ENCODE measurements at regions not wholly inside any gene's neighbourhood (a gene's known extent, or its start where the extent isn't known, plus 50 kb on each side); places are given as distances from the start of the nearest gene placed in this dataset.

- no peak overlapping the region for H3K27ac ChIP-seq (ENCODE audit: low read depth in 1 of 2, low read length in 1 of 2)
Observed at GRCh38 chr15:31453558-31454318, 127.1 kb downstream of the KLF13 start.

DNA sequence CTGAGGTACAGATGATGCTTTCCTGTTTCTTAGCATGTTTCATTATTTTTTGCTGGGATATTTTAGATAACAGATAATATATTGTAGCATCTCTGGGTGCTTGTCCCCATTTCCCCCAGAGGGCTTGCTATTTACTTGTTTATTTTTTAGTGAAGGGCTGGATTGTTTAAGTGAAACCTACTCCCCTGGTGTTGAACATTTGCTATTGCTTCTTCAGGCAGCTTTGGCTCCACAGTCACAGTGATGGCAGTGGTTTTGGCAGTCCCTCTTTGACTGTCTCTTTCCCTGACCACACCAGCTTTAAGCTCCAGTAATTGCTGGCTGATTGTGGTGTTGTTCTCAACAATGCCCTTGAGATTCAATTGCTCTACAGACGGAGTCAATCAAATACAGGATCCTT, 128.9 kb downstream of the KLF13 start:
- DNase-seq (no peak), ATAC-seq (ENCODE audit: insufficient read depth, low FRiP score) (no peak)
- no peaks in the 10 kb centered on the region for H3K4me1 ChIP-seq (ENCODE audit: control insufficient read depth in 5 of 5, insufficient read depth in 5 of 5, low read length in 5 of 5)
- H3K4me3 ChIP-seq, result no peak overlapping the region
- WGBS, 2 donors, result 74 to 97% methylated on average over 1 of the region's 1 CpG
- no peak overlapping the region for H3K27ac ChIP-seq (ENCODE audit: low read depth in 1 of 2, low read length in 1 of 2)
- peaks cover 0 to 6% (median 0%) of the 10 kb centered on the region in 4 donors for H3K9me3 ChIP-seq (ENCODE audit: control insufficient read depth in 4 of 4, insufficient read depth in 3 of 4, low read length in 3 of 4)
- no peak overlapping the region for H3K9ac ChIP-seq (ENCODE audit: insufficient read depth in 1 of 2, low read length in 2 of 2)
- H3K27me3 ChIP-seq (ENCODE audit: control insufficient read depth in 3 of 3, insufficient read depth in 3 of 3, low read length in 2 of 3), result peaks cover 0 to 4% (median 0%) of the 10 kb centered on the region in 3 donors
- no peaks in the 10 kb centered on the region for H3K36me3 ChIP-seq (ENCODE audit: control insufficient read depth in 4 of 4, insufficient read depth in 4 of 4, low read length in 4 of 4)
- TF ChIP-seq, protein P1, sequence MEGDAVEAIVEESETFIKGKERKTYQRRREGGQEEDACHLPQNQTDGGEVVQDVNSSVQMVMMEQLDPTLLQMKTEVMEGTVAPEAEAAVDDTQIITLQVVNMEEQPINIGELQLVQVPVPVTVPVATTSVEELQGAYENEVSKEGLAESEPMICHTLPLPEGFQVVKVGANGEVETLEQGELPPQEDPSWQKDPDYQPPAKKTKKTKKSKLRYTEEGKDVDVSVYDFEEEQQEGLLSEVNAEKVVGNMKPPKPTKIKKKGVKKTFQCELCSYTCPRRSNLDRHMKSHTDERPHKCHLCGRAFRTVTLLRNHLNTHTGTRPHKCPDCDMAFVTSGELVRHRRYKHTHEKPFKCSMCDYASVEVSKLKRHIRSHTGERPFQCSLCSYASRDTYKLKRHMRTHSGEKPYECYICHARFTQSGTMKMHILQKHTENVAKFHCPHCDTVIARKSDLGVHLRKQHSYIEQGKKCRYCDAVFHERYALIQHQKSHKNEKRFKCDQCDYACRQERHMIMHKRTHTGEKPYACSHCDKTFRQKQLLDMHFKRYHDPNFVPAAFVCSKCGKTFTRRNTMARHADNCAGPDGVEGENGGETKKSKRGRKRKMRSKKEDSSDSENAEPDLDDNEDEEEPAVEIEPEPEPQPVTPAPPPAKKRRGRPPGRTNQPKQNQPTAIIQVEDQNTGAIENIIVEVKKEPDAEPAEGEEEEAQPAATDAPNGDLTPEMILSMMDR (IDR thresholded peaks at IDR 0.05; ENCODE audit: control extremely low read depth, extremely low read depth), result no peak

More at GRCh38 chr15:31453558-31454318, 127.1 kb downstream of the KLF13 start:
- H3K27me3 ChIP-seq (ENCODE audit: control insufficient read depth in 3 of 3, insufficient read depth in 3 of 3, low read length in 2 of 3), result peaks cover 0 to 4% (median 0%) of the 10 kb centered on the region in 3 donors
- WGBS, 2 donors, result 97 to 98% methylated on average over 29 of the region's 29 CpGs
- H3K9ac ChIP-seq (ENCODE audit: insufficient read depth in 1 of 2, low read length in 2 of 2), result no peak overlapping the region
- ATAC-seq (ENCODE audit: insufficient read depth, low FRiP score) (no peak), DNase-seq (no peak)
- TF ChIP-seq, protein P1 (IDR thresholded peaks at IDR 0.05; ENCODE audit: control extremely low read depth, extremely low read depth), result no peak
- H3K9me3 ChIP-seq (ENCODE audit: control insufficient read depth in 4 of 4, insufficient read depth in 3 of 4, low read length in 3 of 4), result peaks cover 0 to 6% (median 0%) of the 10 kb centered on the region in 4 donors
- peaks cover 0 to 3% (median 0%) of the 10 kb centered on the region in 5 donors for H3K4me1 ChIP-seq (ENCODE audit: control insufficient read depth in 5 of 5, insufficient read depth in 5 of 5, low read length in 5 of 5)
- H3K36me3 ChIP-seq (ENCODE audit: control insufficient read depth in 4 of 4, insufficient read depth in 4 of 4, low read length in 4 of 4), result no peaks in the 10 kb centered on the region
- no peak overlapping the region for H3K4me3 ChIP-seq

GRCh38 chr15:31456354-31457060, 129.9 kb downstream of the KLF13 start:
- H3K4me3 ChIP-seq, result no peak overlapping the region
- H3K27me3 ChIP-seq (ENCODE audit: control insufficient read depth in 3 of 3, insufficient read depth in 3 of 3, low read length in 2 of 3), result peaks cover 0 to 4% (median 0%) of the 10 kb centered on the region in 3 donors
- H3K9me3 ChIP-seq (ENCODE audit: control insufficient read depth in 4 of 4, insufficient read depth in 3 of 4, low read length in 3 of 4), result peaks cover 0 to under 1% (median 0%) of the 10 kb centered on the region in 4 donors
- 82 to 84% methylated on average over 8 of the region's 8 CpGs for WGBS, 2 donors
- no peaks in the 10 kb centered on the region for H3K36me3 ChIP-seq (ENCODE audit: control insufficient read depth in 4 of 4, insufficient read depth in 4 of 4, low read length in 4 of 4)
- no peaks in the 10 kb centered on the region for H3K4me1 ChIP-seq (ENCODE audit: control insufficient read depth in 5 of 5, insufficient read depth in 5 of 5, low read length in 5 of 5)
- no peak for ATAC-seq (ENCODE audit: insufficient read depth, low FRiP score)
- no peak for DNase-seq
- no peak overlapping the region for H3K27ac ChIP-seq (ENCODE audit: low read depth in 1 of 2, low read length in 1 of 2)
- H3K9ac ChIP-seq (ENCODE audit: insufficient read depth in 1 of 2, low read length in 2 of 2), result no peak overlapping the region
- TF ChIP-seq, protein P1 (IDR thresholded peaks at IDR 0.05; ENCODE audit: control extremely low read depth, extremely low read depth), result no peak

Data from lung (tissue), 11 donors.